ENCODE measurements at regions not wholly inside any gene's neighbourhood (a gene's known extent, or its start where the extent isn't known, plus 50 kb on each side); places are given as distances from the start of the nearest gene placed in this dataset.

GRCh38 chr6:134114489-134114888, 62.1 kb upstream of the SLC2A12 start (continued):
- TF ChIP-seq, protein P1, sequence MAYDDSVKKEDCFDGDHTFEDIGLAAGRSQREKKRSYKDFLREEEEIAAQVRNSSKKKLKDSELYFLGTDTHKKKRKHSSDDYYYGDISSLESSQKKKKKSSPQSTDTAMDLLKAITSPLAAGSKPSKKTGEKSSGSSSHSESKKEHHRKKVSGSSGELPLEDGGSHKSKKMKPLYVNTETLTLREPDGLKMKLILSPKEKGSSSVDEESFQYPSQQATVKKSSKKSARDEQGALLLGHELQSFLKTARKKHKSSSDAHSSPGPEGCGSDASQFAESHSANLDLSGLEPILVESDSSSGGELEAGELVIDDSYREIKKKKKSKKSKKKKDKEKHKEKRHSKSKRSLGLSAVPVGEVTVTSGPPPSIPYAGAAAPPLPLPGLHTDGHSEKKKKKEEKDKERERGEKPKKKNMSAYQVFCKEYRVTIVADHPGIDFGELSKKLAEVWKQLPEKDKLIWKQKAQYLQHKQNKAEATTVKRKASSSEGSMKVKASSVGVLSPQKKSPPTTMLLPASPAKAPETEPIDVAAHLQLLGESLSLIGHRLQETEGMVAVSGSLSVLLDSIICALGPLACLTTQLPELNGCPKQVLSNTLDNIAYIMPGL (CRISPR knock-in tag; IDR thresholded peaks at IDR 0.05) = no peak
- TF ChIP-seq, protein P2, sequence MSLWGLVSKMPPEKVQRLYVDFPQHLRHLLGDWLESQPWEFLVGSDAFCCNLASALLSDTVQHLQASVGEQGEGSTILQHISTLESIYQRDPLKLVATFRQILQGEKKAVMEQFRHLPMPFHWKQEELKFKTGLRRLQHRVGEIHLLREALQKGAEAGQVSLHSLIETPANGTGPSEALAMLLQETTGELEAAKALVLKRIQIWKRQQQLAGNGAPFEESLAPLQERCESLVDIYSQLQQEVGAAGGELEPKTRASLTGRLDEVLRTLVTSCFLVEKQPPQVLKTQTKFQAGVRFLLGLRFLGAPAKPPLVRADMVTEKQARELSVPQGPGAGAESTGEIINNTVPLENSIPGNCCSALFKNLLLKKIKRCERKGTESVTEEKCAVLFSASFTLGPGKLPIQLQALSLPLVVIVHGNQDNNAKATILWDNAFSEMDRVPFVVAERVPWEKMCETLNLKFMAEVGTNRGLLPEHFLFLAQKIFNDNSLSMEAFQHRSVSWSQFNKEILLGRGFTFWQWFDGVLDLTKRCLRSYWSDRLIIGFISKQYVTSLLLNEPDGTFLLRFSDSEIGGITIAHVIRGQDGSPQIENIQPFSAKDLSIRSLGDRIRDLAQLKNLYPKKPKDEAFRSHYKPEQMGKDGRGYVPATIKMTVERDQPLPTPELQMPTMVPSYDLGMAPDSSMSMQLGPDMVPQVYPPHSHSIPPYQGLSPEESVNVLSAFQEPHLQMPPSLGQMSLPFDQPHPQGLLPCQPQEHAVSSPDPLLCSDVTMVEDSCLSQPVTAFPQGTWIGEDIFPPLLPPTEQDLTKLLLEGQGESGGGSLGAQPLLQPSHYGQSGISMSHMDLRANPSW (CRISPR knock-in tag; conservative IDR thresholded peaks at IDR 0.05; ENCODE audit: low read depth) = no peak
- TF ChIP-seq ATF1 (CRISPR knock-in tag; IDR thresholded peaks at IDR 0.05) (no peak), RELA (CRISPR knock-in tag; IDR thresholded peaks at IDR 0.05; ENCODE audit: borderline replicate concordance) (no peak), GABPB1 (CRISPR knock-in tag; IDR thresholded peaks at IDR 0.05) (no peak), NFATC4 (CRISPR knock-in tag; IDR thresholded peaks at IDR 0.05) (no peak)
- TF ChIP-seq, protein P3, sequence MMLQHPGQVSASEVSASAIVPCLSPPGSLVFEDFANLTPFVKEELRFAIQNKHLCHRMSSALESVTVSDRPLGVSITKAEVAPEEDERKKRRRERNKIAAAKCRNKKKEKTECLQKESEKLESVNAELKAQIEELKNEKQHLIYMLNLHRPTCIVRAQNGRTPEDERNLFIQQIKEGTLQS (CRISPR knock-in tag; conservative IDR thresholded peaks at IDR 0.05) = no peak

DNA sequence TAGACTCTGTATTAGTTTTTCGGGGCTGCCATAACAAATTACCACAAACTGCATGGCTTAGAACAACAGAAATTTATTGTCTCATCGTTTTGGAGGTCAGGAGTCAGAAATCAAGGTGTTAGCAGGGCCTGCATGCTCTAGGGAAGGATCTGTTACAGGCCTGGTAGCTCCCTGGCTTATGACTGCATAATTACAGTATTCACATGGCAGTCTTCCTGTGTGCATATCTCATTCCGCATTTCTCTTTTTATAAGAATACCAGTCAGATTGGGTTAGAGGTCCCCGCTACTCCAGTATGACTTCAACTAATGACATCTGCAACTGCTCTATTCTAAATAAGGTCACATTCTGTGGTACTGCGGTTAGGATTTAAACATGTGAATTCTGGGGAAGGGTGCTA, 59.3 kb upstream of the SLC2A12 start:
- H3K27ac Mint-ChIP-seq = no peak overlapping the region
- no peak for DNase-seq (ENCODE audit: low spot score)
- H3K27me3 Mint-ChIP-seq (ENCODE audit: low read depth) = peaks cover 9% of the 10 kb centered on the region; the same call in 1 of the 2 replicates
- H3K9me3 Mint-ChIP-seq = 0 out of 2 replicates have a peak, but pooled peaks cover 6% of the 10 kb centered on the region
- ATAC-seq = no peak
- ChIA-PET POLR2A (no interaction called here), CTCF (interaction anchor here (0.6 to 2.3 kb wide), 11 partner anchors 9 to 1313 kb away, joined by 3 to 12 read pairs (median 4); partner anchors contain the start of genes SLC18B1, SLC2A12 and TBPL1)
- H3K4me3 Mint-ChIP-seq = no peak overlapping the region
- H3K36me3 Mint-ChIP-seq = no peaks in the 10 kb centered on the region
- H3K4me1 Mint-ChIP-seq = no peaks in the 10 kb centered on the region
- TF ChIP-seq JAZF1 (CRISPR knock-in tag; IDR thresholded peaks at IDR 0.05) (no peak), ETV6 (CRISPR knock-in tag; IDR thresholded peaks at IDR 0.05) (no peak), GRHL2 (CRISPR knock-in tag; IDR thresholded peaks at IDR 0.05; ENCODE audit: insufficient replicate concordance, severe bottlenecking) (no peak), JUN (CRISPR knock-in tag; IDR thresholded peaks at IDR 0.05) (no peak), KAT7 (CRISPR knock-in tag; IDR thresholded peaks at IDR 0.05; ENCODE audit: borderline replicate concordance) (no peak), MXD4 (CRISPR knock-in tag; IDR thresholded peaks at IDR 0.05; ENCODE audit: borderline replicate concordance) (no peak), OVOL2 (CRISPR knock-in tag; IDR thresholded peaks at IDR 0.05; ENCODE audit: borderline replicate concordance) (no peak), ELF4 (CRISPR knock-in tag; IDR thresholded peaks at IDR 0.05; ENCODE audit: low read depth) (no peak), SOX15 (CRISPR knock-in tag; IDR thresholded peaks at IDR 0.05) (no peak), EMX1 (CRISPR knock-in tag; IDR thresholded peaks at IDR 0.05) (no peak), SMAD4 (CRISPR knock-in tag; IDR thresholded peaks at IDR 0.05) (no peak)
- TF ChIP-seq, protein P4, sequence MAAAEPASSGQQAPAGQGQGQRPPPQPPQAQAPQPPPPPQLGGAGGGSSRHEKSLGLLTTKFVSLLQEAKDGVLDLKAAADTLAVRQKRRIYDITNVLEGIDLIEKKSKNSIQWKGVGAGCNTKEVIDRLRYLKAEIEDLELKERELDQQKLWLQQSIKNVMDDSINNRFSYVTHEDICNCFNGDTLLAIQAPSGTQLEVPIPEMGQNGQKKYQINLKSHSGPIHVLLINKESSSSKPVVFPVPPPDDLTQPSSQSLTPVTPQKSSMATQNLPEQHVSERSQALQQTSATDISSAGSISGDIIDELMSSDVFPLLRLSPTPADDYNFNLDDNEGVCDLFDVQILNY (CRISPR knock-in tag; IDR thresholded peaks at IDR 0.05) = no peak
- TF ChIP-seq, protein P5, sequence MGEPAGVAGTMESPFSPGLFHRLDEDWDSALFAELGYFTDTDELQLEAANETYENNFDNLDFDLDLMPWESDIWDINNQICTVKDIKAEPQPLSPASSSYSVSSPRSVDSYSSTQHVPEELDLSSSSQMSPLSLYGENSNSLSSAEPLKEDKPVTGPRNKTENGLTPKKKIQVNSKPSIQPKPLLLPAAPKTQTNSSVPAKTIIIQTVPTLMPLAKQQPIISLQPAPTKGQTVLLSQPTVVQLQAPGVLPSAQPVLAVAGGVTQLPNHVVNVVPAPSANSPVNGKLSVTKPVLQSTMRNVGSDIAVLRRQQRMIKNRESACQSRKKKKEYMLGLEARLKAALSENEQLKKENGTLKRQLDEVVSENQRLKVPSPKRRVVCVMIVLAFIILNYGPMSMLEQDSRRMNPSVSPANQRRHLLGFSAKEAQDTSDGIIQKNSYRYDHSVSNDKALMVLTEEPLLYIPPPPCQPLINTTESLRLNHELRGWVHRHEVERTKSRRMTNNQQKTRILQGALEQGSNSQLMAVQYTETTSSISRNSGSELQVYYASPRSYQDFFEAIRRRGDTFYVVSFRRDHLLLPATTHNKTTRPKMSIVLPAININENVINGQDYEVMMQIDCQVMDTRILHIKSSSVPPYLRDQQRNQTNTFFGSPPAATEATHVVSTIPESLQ (CRISPR knock-in tag; IDR thresholded peaks at IDR 0.05) = no peak
- TF ChIP-seq, protein P6, sequence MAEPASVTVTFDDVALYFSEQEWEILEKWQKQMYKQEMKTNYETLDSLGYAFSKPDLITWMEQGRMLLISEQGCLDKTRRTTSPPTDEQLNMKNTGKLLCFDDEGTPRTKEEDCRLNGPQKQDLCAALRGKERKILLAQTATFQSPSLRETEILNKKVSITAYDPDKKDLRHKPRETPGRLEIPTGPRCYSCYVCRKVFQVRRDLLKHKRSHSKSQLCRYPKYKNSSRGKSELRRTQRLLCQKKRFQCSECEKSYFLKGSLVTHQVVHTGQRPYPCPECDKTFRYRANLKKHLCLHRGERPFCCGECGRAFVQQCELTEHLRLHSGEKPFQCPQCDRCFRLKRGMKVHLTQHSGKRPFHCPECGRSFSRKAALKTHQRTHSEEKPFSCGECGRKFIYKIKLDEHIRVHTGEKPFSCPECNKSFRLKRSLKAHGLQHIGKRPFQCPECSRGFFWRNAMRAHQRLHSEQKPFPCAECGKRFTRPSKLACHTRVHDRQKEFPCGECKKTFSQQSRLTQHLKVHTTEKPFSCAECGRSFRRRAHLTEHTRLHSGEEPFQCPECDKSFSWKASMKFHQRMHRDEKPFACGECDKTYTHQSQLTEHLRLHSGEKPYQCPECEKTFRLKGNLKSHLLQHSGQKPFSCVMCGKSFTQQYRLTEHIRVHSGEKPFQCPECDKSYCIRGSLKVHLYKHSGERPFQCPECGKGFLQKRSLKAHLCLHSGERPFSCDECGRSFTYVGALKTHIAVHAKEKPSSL (CRISPR knock-in tag; conservative IDR thresholded peaks at IDR 0.05) = no peak
- TF ChIP-seq, protein P7, sequence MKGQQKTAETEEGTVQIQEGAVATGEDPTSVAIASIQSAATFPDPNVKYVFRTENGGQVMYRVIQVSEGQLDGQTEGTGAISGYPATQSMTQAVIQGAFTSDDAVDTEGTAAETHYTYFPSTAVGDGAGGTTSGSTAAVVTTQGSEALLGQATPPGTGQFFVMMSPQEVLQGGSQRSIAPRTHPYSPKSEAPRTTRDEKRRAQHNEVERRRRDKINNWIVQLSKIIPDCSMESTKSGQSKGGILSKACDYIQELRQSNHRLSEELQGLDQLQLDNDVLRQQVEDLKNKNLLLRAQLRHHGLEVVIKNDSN (CRISPR knock-in tag; IDR thresholded peaks at IDR 0.05) = no peak

All from WTC11 (cell line).